HepG2 (cell line): ENCODE measurements at regions not wholly inside any gene's neighbourhood (a gene's known extent, or its start where the extent isn't known, plus 50 kb on each side); places are given as distances from the start of the nearest gene placed in this dataset.

Experiments
- CREB3 ChIP-seq: sonication (generic); formaldehyde crosslinking; IDR thresholded peaks from 2 replicates; pipeline ENCODE4 v1.5.0; 2020; ENCODE audit warnings: missing genetic modification reagents
- CTCF ChIP-seq: sonication (generic); formaldehyde crosslinking; IDR thresholded peaks from 2 replicates; pipeline ENCODE4 v1.5.0; 2020; ENCODE audit warnings: mild to moderate bottlenecking, missing genetic modification reagents, moderate library complexity
- SOX13 ChIP-seq, 3 experiments: fragments of 450-650 bp in 1 of 3; sonication (generic) in 1 of 3; formaldehyde crosslinking in 1 of 3; IDR thresholded peaks in 2 of 3; conservative IDR thresholded peaks in 1 of 3; 2 replicates each; pipeline versions ENCODE4 v1.5.0 to v1.6.1; 2016 to 2020; ENCODE audit warnings: antibody characterized with exemption in 1 of 3, mild to moderate bottlenecking in 1 of 3, missing compliant biosample characterization in 1 of 3, missing genetic modification reagents in 1 of 3, moderate library complexity in 1 of 3
- SOX6 ChIP-seq, 2 experiments: fragments of 450-650 bp in 1 of 2; sonication (generic) in 1 of 2; formaldehyde crosslinking in 1 of 2; IDR thresholded peaks; 2 replicates each; pipeline versions ENCODE4 v1.4.0 to v1.6.1; 2017 to 2020; ENCODE audit warnings: antibody characterized with exemption in 1 of 2, mild to moderate bottlenecking in 1 of 2, missing genetic modification reagents in 1 of 2
- ZNF609 ChIP-seq: sonication (generic); formaldehyde crosslinking; IDR thresholded peaks from 2 replicates; pipeline ENCODE4 v1.4.0; 2020; ENCODE audit warnings: mild to moderate bottlenecking, missing genetic modification reagents, borderline replicate concordance

GRCh38 chr12:114879354-114879753 is 195.4 kb upstream of the TBX3 start:
- TF ChIP-seq SOX6 (IDR thresholded peaks at IDR 0.05) (no peak), SOX6 (CRISPR knock-in tag; IDR thresholded peaks at IDR 0.05) (no peak), SOX13 (IDR thresholded peaks at IDR 0.05) (no peak), SOX13 (CRISPR knock-in tag; conservative IDR thresholded peaks at IDR 0.05 in 1 of 2, IDR thresholded peaks at IDR 0.05 in 1 of 2) (no peak), CREB3 (CRISPR knock-in tag) (no peak), CTCF (CRISPR knock-in tag) (no peak), ZNF609 (CRISPR knock-in tag) (no peak)
